ENCODE measurements at regions not wholly inside any gene's neighbourhood (a gene's known extent, or its start where the extent isn't known, plus 50 kb on each side); places are given as distances from the start of the nearest gene placed in this dataset.
"Not testable (repeated sequence)": the region's sequence is repeated elsewhere in the genome, so short reads cannot be mapped to it uniquely, and the experiment has no call there.

DNA sequence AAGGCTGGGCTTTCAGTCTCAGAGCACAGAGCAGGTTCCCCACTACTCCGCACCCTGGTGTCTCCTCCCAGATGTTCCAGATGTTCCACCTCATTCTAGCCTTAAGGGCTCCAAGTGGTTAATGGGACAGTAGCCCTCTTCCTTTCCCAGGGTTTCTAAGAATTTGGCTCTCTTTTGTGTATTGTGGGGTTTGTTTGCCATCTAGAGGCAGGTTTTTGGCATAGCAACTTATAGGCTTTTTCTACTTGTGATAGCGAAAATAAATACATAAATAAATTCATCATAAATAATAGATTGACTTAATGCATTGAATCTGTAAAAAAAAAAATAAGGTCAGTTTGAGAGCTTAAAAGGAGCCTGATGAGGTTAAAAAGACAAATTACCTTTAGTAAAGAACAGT lies 86.1 kb upstream of the XKR3 start:
- DNase-seq (ENCODE audit: low spot score): not testable (repeated sequence)

DNA sequence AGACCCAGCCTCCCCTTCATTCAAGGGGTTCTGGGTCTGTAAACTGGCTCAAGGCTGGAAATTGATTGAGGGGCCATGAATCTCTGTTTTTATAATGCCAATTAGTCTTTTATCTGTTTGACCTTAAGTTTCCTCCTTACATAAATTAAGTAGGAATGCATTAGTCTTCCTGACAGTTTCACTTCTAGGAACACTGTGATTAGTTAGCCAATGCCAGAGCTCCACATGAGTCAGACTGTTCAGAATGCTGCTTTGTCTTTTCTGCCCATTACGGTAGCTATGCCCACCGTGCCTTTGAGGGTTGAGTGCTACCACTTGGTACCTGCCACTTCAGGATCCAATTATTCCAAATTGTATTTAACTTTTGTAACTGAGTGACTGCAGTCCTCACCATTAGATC lies 76.8 kb upstream of the XKR3 start:
- not testable (repeated sequence) for DNase-seq (ENCODE audit: low spot score)

DNA sequence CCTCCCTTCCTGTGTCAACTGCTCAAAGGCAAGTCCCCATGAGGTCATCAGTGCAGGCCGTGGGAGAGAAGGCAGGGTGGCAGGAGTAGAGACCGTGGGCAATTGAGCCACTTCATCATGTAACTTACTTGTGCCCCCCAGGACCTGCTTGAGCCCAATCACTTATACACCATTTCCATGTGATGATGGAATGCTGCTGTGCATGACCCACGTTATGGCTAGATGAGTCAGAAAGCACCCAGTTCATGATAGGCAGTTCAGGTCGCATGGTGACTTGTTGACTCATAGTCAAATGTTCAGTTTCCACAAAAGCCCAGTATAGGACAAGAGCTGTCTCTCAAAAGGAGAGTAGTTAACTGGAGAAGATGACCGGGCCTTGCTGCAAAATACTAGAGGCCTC lies 76.4 kb upstream of the XKR3 start:
- not testable (repeated sequence) for DNase-seq (ENCODE audit: low spot score)

DNA sequence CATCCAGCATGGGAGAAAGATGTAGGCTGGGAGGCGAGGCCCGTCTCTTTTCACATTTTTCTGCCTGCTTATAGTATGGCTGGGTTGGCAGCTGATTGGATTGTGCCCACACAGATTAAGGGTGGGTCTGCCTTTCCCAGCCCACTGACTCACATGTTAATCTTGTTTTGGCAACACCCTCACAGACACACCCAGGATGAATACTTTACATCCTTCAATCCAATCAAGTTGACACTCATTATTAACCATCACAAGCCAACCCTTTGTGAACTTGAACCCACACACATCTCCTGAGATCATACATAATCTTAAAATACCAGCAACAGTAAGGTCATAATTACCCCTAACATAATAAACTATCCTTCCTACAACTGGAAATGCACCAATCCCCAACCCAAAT lies 74.1 kb upstream of the XKR3 start:
- not testable (repeated sequence) for DNase-seq (ENCODE audit: low spot score)

DNA sequence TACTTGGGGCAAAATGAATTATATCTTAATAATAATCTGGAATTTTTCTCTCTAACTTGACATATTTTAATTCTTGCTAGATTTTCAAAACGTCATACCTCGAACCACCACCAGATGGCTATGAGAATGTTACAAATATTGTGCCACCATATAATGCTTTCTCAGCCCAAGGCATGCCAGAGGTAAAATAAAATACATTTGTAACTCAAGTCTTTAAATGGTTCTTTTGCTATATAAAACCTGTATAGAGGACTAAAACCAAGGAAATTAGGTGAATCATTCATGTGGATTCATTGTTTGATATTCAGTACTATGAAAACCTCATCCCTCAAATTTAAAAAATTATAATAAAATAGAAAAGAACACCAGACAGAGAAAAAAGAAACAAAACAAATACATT lies 72.2 kb upstream of the XKR3 start:
- DNase-seq (ENCODE audit: low spot score): not testable (repeated sequence)

DNA sequence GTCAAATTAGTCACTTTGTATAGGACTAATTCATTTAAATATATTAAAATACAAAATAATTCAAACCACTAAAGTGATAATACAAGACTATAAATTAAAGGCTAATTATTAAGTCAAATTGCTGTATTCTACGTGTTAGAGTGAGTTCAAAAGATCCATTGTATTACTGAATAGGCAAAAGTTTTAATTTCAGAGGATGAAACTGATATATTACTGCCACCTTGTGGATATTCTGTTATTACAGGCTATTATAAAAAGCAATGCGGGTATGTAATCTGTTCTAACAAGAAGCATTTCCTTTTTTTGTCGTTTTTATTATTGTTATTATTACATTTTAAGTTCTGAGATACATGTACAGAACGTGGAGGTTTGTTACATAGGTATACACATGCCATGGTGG lies 66.7 kb upstream of the XKR3 start:
- DNase-seq (ENCODE audit: low spot score): not testable (repeated sequence)

DNA sequence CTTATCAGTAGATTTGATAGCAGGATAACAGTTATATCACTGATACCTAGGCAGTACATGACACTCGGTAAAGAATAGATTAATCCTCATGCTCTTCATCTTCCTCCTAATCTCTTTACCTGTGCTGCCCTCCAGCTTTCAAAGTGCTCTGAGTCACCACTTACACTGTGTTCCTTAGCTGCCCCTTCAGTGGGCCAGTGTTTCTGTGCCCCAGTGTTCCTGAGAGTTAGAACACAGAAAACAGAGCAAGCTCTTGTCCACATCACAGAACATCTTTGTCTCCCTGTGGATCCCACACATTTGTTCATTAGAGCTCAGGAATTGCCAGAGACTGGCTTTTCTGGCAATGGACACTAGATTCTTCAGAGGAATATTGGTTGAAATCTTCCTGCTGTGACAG lies 51.1 kb upstream of the XKR3 start:
- DNase-seq (ENCODE audit: low spot score): peak; percentile 68
